ENCODE measurements at regions not wholly inside any gene's neighbourhood (a gene's known extent, or its start where the extent isn't known, plus 50 kb on each side); places are given as distances from the start of the nearest gene placed in this dataset.

DNA sequence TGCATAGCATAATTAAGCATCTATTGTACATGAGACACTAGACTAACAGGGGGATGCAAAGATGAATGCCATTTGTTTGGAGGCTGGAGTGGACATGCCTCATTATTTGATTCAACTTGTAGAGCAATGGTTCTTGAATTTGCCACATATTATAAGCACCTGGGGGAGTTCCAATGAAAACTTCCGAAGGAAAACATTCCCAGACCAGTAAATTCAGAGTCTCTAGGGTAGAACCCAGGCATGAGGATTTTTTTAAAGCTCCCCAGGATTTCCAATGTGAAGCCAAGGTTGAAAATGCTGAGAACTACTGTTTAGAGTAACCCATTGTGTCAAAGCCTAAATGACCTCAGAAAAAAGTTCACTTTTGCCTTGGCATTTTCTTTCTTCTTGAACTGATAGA, 93.9 kb upstream of the ITGA1 start:
- Mint-ChIP-seq H3K27ac (peak overlapping the region in 2 of 3 experiments; percentile 69 to 87), H3K9me3 (no peaks in the 10 kb centered on the region), H3K27me3 (ENCODE audit: low read depth) (no peaks in the 10 kb centered on the region), H3K4me3 (no peak overlapping the region), H3K36me3 (ENCODE audit: low read depth) (no peaks in the 10 kb centered on the region), H3K4me1 (peaks cover 55% of the 10 kb centered on the region)
- TF ChIP-seq, protein P1, sequence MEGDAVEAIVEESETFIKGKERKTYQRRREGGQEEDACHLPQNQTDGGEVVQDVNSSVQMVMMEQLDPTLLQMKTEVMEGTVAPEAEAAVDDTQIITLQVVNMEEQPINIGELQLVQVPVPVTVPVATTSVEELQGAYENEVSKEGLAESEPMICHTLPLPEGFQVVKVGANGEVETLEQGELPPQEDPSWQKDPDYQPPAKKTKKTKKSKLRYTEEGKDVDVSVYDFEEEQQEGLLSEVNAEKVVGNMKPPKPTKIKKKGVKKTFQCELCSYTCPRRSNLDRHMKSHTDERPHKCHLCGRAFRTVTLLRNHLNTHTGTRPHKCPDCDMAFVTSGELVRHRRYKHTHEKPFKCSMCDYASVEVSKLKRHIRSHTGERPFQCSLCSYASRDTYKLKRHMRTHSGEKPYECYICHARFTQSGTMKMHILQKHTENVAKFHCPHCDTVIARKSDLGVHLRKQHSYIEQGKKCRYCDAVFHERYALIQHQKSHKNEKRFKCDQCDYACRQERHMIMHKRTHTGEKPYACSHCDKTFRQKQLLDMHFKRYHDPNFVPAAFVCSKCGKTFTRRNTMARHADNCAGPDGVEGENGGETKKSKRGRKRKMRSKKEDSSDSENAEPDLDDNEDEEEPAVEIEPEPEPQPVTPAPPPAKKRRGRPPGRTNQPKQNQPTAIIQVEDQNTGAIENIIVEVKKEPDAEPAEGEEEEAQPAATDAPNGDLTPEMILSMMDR (IDR thresholded peaks at IDR 0.05; ENCODE audit: unreplicated experiment in 3 of 3) = no peak

DNA sequence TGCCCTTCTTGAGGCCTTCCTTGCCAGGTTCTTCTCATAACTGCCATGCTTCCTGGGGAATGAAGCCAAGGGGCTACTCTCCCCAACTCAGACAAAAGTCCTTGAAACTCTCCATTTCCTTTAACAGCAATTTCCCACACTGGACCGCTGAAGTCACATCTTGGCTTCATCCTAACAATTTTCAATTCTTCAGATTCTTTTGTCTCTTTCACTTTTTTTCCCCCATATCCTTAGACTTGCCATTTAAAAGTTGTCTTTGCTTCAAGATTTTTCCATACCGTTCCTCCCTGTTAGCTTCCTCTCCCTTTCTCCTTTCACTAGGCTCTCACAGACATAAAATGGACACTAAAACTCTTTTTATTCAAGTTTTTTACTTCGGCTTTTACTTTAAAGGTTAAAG, 93.1 kb upstream of the ITGA1 start:
- H3K36me3 Mint-ChIP-seq (ENCODE audit: low read depth) = no peaks in the 10 kb centered on the region
- no peaks in the 10 kb centered on the region for H3K27me3 Mint-ChIP-seq (ENCODE audit: low read depth)
- H3K4me3 Mint-ChIP-seq = no peak overlapping the region
- H3K27ac Mint-ChIP-seq = peak overlapping the region in 2 of 3 experiments; percentile 51 to 59
- H3K4me1 Mint-ChIP-seq = peaks cover 55% of the 10 kb centered on the region
- TF ChIP-seq, protein P1 (IDR thresholded peaks at IDR 0.05; ENCODE audit: unreplicated experiment in 3 of 3) = no peak
- H3K9me3 Mint-ChIP-seq = no peaks in the 10 kb centered on the region

DNA sequence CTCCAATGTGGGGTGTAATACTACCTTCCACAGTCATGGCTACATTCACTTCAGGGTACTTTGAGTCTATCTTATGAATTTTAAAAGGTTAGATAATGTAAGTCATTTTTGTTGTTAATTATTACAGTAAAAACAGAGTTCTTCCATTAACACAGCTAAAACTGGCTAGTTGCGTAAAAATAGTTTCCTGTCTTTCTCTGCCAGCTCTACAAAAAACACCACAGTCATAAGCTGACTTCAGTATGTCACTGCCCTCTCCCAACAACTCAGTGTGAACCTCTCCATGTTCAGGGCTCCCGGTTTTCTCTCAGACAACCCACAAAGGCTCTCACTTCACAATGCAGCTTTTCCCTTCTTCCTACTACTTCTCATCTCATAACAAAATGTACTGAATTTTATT, 84.8 kb upstream of the ITGA1 start:
- Mint-ChIP-seq H3K27ac (peak overlapping the region; percentile 4 to 85 (median 9)), H3K4me3 (no peak overlapping the region), H3K9me3 (no peaks in the 10 kb centered on the region), H3K4me1 (peaks cover 7% of the 10 kb centered on the region), H3K36me3 (ENCODE audit: low read depth) (no peaks in the 10 kb centered on the region), H3K27me3 (ENCODE audit: low read depth) (no peaks in the 10 kb centered on the region)
- TF ChIP-seq, protein P1 (IDR thresholded peaks at IDR 0.05; ENCODE audit: unreplicated experiment in 3 of 3) = no peak

DNA sequence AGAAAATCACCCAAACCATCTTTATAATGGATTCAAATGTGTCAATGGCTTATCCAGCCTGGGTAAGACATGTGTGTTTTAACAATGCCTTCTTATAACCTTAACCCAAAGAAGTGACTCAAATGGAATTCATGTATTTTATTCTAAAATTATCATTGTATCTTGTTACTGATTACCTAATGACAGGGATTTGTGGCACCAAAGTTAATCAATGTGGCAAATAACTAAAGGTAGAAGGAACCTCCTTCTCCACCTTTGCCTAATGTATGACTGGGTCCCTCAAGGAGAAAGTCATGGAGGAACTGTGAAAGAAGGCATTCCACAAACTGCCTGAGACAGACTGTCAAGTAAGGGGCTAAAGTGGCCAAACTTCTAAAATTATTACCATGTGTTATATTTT, 84.4 kb upstream of the ITGA1 start:
- Mint-ChIP-seq H3K27me3 (ENCODE audit: low read depth) (no peaks in the 10 kb centered on the region), H3K4me3 (no peak overlapping the region), H3K27ac (peak overlapping the region; percentile 4 to 85 (median 9)), H3K4me1 (peaks cover 9% of the 10 kb centered on the region), H3K9me3 (no peaks in the 10 kb centered on the region), H3K36me3 (ENCODE audit: low read depth) (no peaks in the 10 kb centered on the region)
- TF ChIP-seq, protein P1 (IDR thresholded peaks at IDR 0.05; ENCODE audit: unreplicated experiment in 3 of 3) = no peak

DNA sequence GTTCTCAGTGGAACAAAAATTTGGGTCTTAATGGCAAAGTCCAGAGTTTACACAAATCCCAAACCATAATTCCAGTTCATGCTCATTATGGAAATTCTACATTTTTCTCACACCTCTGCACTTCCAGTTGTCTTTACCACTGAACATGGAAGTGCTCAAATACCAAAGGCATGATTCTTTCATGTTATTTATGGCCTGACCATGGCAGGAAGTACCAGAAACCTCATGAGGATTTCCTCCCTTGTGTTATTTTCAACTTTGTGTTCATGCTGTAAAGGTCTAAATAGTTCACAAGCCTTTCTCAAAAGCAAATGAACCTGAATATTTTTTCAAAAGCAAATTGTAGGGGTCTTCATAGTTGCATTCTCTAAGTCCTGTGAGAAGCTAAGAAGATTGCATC, 82.0 kb upstream of the ITGA1 start:
- Mint-ChIP-seq H3K36me3 (ENCODE audit: low read depth) (no peaks in the 10 kb centered on the region), H3K27me3 (ENCODE audit: low read depth) (no peaks in the 10 kb centered on the region), H3K4me1 (peaks cover 28% of the 10 kb centered on the region), H3K9me3 (no peaks in the 10 kb centered on the region), H3K4me3 (no peak overlapping the region), H3K27ac (peak overlapping the region; percentile 49 to 80 (median 72))
- TF ChIP-seq, protein P1 (IDR thresholded peaks at IDR 0.05; ENCODE audit: unreplicated experiment in 3 of 3) = no peak

DNA sequence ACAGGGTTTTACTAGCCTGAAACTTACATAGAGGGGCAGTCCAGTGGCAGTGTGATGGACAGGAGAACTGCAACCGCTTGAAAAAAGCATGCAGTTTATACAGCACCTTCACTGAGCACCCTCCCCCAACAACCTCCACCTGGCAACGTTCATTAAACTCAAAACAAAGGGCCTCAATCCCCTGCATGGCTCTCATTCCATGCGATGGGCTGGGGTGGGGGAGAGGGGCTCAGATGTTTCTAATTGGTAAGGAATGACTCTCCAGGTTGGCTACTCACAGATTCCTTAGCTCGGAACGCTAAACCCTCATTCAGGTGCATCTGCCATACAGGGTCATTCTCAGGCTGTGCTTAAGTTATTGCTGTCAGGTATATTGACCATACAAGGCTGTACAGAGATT, 80.9 kb upstream of the ITGA1 start:
- no peak overlapping the region for H3K4me3 Mint-ChIP-seq
- no peaks in the 10 kb centered on the region for H3K27me3 Mint-ChIP-seq (ENCODE audit: low read depth)
- TF ChIP-seq, protein P1 (IDR thresholded peaks at IDR 0.05; ENCODE audit: unreplicated experiment in 3 of 3) = no peak
- H3K9me3 Mint-ChIP-seq = no peaks in the 10 kb centered on the region
- no peaks in the 10 kb centered on the region for H3K36me3 Mint-ChIP-seq (ENCODE audit: low read depth)
- no peak overlapping the region for H3K27ac Mint-ChIP-seq
- H3K4me1 Mint-ChIP-seq = peaks cover 36% of the 10 kb centered on the region

Data from nephron (organoid).